HG03025 (cell line): ENCODE measurements at regions not wholly inside any gene's neighbourhood (a gene's known extent, or its start where the extent isn't known, plus 50 kb on each side); places are given as distances from the start of the nearest gene placed in this dataset.
"Not testable (repeated sequence)": the region's sequence is repeated elsewhere in the genome, so short reads cannot be mapped to it uniquely, and the experiment has no call there.

Source experiments
- ATAC-seq: cut with Tn5 transposase; IDR thresholded peaks from one replicate; pipeline ENCODE4 v1.9.1; 2021; ENCODE audit warnings: mild to moderate bottlenecking, moderate library complexity; ENCODE audit not compliant: unreplicated experiment, low FRiP score

DNA sequence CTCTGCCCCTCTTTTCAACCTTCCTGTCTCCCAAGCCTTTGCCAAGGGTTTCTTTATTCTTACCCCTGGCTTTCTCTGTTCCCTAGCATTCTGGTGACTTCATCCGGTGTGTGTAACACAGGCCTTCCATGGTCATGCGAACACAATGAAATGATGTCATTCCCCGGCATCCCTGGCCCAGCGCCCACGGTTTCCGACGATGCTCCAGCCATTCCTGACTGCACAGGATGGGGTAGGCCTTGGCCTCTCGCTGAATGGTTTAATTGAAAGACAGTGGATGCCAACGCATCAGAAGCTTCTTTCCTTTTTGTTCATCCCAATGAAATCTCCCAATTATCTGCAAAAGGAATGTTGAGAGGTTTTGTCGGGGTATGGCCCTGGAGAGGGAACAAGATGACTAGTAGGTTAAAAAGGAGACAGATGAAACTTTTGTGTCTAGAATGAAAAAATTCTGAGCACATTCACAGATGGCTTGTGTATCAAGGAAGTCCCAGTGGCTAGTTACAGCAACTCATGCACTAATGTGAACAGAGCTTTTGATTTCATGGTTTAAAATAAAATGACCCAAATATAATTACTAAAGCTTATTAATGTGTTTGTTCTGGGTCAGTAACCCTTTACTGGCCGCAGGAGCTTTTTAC, 655.0 kb downstream of the QKI start:
- ATAC-seq: no peak

DNA sequence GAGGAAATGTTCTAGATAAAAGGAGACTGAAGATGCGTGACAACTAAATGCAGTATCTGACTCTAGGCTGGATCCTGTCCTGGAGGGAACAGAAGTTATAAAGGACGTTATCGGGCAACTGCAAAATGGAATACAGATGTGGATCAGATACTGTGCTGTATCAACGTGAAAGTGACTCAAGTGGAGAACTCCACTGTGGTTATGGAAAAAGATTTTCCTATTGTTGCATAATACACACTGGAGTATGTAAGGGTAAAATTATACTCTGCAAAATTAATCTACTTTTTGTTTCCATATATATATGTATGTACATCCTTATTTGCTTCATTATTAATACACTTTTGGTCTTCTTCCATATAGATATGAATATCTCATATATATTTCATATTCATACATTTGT, 654.0 kb downstream of the QKI start:
- no peak for ATAC-seq

DNA sequence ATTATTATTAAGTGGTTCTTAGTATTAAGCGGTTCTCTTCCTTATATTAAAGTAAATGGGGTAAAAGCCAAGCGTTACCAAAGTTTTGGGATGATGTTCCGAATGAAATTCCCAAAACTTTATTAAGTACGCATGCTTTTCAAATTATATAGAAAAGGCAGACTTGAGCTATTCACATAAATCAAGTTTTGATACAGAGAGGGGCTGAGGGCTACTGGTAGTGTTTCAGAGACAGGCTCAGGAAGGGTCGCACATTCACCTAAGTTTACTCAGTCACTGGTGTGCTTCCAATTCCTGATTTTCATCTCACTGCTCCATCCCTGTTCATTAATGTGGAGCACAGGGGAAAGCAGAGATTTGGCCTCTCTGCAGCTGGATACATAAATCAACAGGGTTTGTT, 652.2 kb downstream of the QKI start:
- ATAC-seq: no peak

DNA sequence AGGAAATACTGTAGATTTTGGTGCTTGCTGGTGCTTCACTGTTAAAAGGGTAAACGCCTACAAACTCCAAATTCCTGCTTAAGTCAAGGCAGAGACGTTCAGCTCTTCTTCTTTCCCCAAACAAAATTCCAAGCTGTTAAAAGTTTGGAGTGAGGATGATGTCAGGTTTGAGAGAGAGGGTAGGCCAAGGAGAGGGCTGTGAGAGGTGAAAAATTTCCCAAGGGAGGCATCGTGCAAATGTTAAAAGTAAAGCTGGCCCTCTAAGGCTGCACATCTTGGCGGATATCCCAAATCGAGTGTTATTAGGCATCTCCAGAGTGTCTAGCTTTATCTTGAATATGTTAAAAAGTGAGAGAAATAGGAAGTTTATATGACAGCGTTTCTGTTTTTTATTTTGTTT, 651.8 kb downstream of the QKI start:
- no peak for ATAC-seq

DNA sequence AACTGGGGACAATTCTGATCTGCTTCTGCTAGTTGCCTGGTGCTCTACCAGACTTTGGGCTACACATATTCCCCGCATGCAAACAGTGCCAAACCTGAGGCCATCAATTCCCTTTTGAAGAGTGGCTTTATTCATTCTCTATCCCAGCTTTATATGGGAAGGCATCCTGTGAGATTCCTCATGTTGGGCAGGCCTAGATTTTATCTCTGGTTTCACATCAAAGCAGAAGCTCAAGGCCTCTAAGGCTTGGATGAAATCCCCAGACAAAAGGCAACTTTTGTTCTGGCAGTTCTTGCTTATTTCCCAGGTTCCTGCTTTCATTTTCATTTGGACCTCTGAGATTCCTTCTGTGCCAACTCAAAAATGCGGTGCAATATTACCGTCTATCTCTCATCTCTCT, 648.8 kb downstream of the QKI start:
- no peak for ATAC-seq

DNA sequence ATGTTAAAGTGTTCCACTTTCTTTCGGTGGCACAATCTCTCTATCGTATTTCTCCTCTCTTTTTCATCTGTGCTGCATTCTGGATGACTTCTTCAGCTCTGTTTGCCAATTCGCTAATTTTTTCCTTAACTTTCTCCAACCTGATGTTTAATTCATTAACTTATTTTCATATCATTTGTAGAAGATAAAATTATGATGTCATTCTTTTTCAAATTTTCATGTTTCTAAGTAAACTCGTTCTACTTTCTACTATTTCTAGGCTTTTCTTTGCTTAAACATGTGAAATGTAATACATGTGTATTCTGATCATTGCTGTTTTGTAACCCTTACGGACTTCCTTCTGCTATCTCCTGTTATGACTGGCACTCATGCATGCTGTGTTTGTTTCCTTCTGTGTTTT, 648.4 kb downstream of the QKI start:
- ATAC-seq: no peak

DNA sequence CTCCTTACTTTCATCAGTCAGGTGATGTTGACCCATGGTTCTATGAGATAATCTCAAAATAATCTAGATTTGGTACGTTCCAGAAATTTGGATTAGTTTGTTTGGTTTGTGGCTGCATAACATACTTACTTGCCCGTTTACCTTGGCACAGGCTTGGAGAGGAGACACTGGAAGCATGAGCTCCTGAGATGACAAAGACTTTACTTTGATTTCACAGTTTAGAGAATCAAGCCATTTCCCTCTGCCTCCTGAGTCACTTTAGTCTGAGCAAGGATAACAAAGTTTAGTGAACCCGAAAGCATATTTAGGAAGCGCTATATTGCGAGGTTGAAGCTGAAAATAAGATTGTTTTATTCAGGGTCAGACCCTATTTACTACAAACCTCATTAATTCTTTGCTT, 643.4 kb downstream of the QKI start:
- no peak for ATAC-seq

DNA sequence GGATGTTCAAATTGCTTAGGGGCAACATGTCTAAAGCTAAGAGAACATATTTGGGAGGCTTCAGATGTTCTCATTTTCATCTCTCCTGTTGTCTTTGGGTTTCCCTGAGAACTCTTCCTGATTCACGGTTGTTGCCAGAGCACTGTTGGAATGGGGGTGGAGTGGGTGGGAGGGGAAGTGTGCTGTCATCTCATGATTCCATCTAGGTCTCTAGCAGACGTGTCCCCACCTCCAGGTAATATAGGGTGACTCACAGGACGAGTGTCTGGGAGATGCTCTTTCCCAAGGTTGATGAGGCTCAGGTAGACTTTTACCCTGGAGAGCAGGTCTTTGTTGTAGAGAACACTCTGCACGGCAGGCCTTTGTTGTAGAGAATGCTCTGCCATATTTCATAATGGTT, 636.9 kb downstream of the QKI start:
- no peak for ATAC-seq

DNA sequence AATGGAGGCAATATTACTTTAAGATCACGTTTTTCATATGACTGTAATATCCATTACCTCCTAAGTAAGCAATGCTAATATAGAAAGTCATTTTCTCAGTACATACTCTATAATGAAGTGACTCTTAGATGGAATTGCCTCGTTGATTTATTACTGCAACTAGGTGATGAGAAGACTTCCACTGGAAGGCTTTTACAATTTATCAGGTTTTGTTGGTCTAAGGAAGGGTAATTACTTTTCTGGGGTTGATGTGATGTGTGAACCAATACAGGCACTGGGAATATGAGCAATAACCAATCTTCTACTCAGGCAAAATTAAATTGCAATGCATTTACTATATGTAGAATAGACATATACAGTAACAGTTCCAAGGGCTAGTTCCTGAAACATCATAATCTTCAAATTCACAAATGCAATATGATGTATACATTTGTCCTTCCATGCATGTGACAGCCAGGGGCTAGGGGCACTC, 635.0 kb downstream of the QKI start:
- no peak for ATAC-seq

DNA sequence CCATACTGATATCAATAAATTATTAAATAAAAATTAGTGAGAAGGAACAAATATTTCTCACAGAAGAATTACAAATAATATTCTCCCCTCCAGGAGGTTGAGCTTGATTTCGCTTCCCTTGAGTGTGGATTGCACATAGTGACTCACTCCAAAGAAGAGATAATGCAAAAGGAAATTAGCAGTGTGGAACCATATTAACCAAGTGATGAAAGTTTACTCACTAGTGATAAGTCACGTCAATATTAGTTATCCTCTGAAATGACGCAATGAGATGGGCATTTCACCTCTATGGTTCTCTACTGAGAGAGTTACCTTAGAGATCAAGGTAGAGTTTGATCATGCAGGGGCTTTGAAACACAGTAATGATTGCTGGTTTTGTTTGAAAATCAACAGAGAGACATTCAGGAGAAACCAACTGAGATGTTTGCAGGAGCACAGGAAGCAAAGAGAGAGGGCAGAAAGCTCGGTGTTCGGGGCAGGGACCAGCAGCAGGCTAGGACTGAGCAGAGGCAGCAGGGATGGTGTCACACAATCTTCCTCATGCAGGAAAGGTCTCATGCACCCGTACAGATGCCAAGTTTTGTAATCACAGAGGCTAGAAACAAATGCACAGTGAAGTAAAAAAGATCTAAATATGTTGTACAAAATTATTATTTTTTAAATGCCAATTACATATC, 634.5 kb downstream of the QKI start:
- ATAC-seq: no peak

DNA sequence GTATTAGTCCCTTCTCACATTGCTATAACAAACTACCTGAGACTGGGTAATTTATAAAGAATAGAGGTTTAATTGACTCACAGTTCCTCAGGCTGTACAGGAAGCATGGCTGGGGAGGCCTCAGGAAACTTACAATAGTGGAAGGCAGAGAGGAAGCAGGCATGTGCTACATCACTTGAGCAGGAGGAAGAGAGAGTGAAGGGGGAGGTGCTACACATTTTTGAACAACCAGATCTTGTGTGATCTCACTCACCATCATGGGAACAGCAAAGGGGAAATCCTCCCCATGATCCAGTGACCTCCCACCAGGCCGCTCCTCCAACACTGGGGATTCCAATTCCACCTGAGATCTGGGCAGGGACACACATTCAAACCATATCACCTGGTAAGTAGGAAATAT, 630.6 kb downstream of the QKI start:
- no peak for ATAC-seq

DNA sequence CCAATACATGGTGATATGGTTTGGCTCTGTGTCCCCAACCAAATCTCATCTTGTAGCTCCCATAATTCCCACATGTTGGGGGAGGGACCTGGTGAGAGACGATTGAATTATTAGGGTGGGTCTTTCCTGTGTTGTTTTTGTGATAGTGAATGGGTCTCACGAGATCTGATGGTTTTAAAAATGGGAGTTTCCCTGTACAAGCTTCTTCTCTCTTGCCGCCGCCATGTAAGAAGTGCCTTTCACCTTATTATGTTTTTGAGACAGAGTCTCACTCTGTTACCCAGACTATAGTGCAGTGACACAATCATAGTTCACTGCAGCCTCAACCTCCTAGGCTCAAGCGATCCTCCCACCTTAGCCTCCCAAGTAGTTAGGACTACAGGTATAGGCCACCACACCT, 629.1 kb downstream of the QKI start:
- not testable (repeated sequence) for ATAC-seq

DNA sequence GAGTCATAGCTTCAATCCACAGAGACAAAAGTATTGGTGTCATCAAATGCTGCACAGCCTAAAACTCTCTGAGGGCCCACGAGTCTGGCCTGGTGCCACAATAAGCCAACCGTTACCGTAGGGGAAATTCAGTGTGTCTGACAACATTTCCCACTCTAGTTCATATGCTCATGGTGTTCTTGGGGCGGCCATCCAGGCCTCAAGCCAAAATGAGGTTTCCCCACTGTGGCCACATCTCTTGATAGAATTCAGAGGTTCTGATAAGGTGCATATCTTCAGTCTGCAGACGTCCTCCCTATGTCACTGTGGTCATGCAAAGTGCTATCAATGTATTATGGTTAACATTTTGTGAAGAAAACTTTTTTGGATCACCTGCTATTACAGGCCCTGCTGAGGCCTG, 627.7 kb downstream of the QKI start:
- no peak for ATAC-seq

DNA sequence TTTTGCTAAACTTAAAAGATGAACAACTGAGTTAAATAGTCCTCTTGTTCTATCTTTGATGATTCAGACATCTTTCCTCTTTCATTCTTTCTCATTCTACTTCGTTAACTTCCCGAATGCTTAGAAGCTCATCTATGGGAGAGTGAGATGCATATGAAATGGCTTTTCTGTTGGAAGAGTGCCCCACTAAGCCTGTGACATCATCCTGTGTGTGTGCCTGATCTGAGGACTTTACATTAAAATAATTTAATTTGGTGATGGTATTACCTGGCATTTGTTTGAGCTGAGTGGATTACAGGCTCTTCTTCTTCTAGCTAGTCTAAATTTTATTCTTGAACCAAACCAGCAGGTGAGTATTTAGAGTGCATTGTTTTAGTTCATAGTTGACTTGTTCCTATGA, 626.5 kb downstream of the QKI start:
- ATAC-seq: no peak

DNA sequence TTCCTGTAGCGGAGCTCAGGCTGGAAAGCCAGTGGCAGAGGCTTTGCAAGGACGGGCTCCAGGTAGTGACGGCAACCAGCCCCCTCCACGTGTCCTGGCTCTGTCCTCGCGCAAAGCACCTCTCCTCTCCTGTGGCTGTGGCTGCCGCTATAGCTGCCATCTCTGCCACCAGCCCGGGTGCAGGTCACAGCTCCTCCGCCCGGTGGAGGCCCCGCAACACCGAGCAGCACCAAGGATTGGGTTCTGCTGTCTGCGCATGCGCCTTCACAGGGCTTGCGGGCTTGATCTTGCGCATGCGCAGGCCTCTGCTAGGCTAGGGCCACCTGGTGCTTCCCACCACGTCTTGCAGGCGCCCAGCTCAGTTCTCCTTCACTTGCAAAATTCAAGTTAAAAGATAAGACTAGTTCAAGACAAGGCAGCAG, 625.4 kb downstream of the QKI start:
- ATAC-seq: no peak

DNA sequence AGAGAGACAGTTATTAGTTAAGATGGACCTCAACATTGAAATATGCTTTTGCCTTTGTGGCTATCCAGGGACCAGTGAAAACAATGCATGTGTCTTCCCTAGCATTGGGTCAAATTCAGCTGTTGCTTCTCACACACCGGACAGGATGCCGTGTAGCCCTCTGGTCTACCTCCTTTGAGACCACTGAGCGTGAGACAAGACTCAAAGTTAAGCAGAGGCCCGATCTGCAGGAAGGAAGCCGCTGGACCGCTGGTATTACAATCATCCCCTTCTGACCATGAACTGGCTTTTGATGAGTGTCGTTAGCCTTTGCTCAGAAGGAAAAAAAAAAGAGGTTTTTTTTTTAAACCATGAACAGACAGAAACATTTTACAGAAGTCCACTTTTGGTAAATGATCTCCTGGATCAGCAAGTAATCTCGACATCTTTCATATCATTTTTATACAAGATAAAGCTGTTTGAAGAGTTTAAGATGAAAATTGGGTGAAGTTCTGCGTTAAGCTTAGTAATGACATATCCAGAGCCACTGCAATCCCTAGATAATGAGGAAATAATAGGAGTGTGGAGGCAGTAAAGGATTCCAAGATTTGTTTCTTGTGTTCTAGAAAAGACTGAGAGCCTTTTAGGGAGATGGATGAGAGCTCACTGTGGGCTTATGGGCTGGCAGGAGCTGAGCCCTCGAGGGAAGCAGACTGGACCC, 622.8 kb downstream of the QKI start:
- no peak for ATAC-seq

DNA sequence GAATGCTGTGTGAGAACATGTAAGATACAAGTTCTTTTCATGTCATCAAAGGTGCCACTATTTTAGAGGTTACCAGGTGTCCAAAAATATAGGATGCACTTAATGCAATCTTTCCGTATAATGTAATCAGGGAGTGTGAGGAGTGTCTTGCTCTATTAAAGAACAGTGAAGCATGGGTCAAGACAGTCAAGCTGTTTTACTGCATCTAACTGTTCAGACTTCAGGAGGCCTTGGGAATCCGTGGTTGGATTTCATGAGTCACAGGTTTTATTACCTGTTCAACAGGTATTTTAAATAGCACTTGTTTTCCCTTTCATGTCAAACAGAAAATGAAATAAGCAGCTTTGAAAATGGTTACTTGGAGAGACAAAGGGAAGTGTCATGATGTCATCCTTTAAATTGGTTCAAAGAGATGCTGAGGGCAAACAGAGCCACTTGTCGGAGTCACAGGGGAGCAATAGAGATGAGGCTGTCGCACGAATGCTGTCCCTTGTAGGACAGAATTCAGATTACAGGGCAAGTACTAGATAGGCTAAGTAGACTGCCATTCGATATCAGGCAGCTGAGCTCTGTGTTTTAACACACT, 621.5 kb downstream of the QKI start:
- no peak for ATAC-seq

DNA sequence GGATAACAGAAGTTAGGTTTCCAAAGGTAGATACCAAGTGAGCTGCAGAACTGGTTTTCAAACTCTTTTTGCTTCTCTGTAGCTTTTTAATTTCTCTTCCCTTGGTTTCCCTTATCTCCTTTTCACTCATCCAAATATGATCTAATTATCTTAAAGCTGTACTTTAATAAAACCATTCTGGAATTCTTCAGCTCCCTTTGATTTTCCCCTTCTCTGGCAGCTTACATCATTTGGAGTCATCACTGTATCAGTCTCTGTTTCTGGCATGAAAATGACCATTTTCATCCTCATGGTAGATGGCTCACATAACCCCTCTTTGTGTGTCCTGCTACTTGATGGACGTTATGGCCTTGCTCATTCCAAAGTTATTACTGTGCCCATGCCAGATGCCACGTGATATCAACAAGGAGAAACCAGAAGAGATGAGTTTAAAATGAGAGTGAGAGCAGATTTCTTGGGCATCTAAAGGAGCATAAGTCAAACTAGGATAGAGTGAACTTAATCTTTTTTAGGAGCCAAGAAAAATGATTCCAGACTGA, 620.2 kb downstream of the QKI start:
- no peak for ATAC-seq

DNA sequence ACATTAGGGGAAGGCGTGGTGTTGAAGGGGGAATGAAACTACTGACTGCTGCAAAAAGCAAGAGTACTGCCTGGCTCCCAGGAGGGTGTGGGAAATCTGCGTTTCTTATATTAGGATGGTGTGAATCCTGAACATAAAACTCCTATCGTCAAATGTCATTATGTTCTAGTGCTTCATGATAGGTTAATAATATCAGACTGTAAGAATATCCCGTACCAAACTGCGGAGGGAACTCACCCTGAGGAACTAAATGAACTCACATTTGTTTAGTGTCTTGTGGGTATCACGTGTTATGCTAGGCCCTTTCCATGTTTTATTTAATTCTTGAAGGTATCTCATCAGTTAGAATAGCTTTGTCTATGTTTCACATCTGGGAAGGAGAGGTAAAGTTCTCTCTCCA, 610.7 kb downstream of the QKI start:
- no peak for ATAC-seq

DNA sequence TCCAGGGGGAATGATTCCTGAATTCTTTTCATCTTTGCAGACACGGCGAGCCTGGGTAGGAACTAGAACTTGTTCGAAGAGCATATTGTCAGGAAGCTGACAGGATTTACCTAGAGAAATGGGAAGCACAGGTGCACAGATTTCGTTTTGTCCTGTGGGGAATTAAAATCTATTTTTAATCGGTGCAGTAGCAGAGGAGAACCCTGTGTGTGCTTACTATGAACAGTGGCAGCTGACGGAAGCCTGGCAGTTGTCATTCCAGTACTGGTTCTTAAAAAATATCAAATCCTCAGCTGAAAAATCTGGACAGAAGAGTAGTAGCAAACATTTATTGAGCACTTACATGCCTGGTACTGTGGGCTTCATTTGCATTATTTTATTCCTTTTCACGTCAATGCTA, 609.0 kb downstream of the QKI start:
- ATAC-seq: no peak

DNA sequence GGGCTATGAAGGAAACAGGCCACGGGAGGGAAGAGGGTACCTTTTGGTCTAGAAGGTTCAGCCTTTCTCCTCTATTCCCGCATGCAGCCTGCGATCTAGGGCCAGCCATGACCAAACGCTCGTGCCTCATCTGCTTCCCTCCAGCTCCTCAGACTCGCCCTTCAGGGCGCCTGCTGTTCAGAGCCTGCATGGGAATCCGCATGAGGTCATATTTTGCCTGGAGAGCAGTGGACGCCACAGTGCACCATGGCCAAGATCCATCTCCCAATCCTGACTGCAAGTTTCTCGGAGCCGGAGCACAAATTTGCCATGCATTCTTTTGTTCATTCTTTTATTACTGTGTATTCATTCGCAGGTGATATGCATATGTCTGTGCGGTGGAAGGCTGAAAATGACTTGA, 608.1 kb downstream of the QKI start:
- ATAC-seq: no peak
